Body of pancreas (tissue), 4 donors: ENCODE measurements at regions not wholly inside any gene's neighbourhood (a gene's known extent, or its start where the extent isn't known, plus 50 kb on each side); places are given as distances from the start of the nearest gene placed in this dataset.

Experiments
- CTCF ChIP-seq, 7 experiments: fragments of 450-650 bp in 4 of 7; fragments of 200-600 bp in 3 of 7; sonication (generic) in 3 of 7; IDR thresholded peaks; one replicate each; pipeline ENCODE4 v1.5.1; 2016 to 2019; ENCODE audit warnings: antibody characterized with exemption in 7 of 7
- POLR2A ChIP-seq, 3 donors: fragments of 450-650 bp; IDR thresholded peaks; one replicate each; pipeline ENCODE4 v1.6.1; 2016; ENCODE audit warnings: antibody characterized with exemption in 3 of 3, mild to moderate bottlenecking in 2 of 3

GRCh38 chr12:111150360-111150759 is 218.5 kb downstream of the PHETA1 start:
- TF ChIP-seq CTCF (IDR thresholded peaks at IDR 0.05) (no peak), POLR2A (IDR thresholded peaks at IDR 0.05) (no peak)
